ENCODE measurements at regions not wholly inside any gene's neighbourhood (a gene's known extent, or its start where the extent isn't known, plus 50 kb on each side); places are given as distances from the start of the nearest gene placed in this dataset.

GRCh38 chr4:144489831-144490230 lies 156.1 kb upstream of the HHIP start:
- Mint-ChIP-seq H3K27ac (no peak overlapping the region), H3K4me1 (peaks cover 4 to 6% of the 10 kb centered on the region in 2 experiments; a peak in 3 of 4 replicates), H3K27me3 (ENCODE audit: low read depth) (no peaks in the 10 kb centered on the region), H3K4me3 (no peak overlapping the region), H3K9me3 (peaks cover 3 to 9% of the 10 kb centered on the region in 2 experiments; a peak in 3 of 5 replicates), H3K36me3 (ENCODE audit: insufficient read depth in 1 of 3, low read depth in 3 of 3) (peaks cover 0 to 1% (median 0%) of the 10 kb centered on the region in 3 experiments; a peak in 1 of 7 replicates)
- no peaks in the 10 kb centered on the region for H3K4me1 ChIP-seq (ENCODE audit: insufficient read depth, low read length)
- H3K4ac ChIP-seq (ENCODE audit: low read depth, low read length): no peak overlapping the region
- no peaks in the 10 kb centered on the region for H3K9me3 ChIP-seq (ENCODE audit: control insufficient read depth, low read depth, low read length)
- H2BK120ac ChIP-seq (ENCODE audit: low read depth, low read length, poor library complexity, severe bottlenecking): no peak overlapping the region
- H3K27me3 ChIP-seq (ENCODE audit: insufficient read depth, low read length): no peaks in the 10 kb centered on the region
- H2BK20ac ChIP-seq (ENCODE audit: low read depth, low read length, poor library complexity, severe bottlenecking): no peak overlapping the region
- no peak overlapping the region for H2BK5ac ChIP-seq (ENCODE audit: insufficient read length, low read length)
- H3K23me2 ChIP-seq (ENCODE audit: insufficient read length, low read depth, low read length, poor library complexity, severe bottlenecking): no peaks in the 10 kb centered on the region
- no peak overlapping the region for H2AFZ ChIP-seq (ENCODE audit: low read length)
- no peak overlapping the region for H4K8ac ChIP-seq (replicated peaks; ENCODE audit: insufficient read length, low read depth, low read length)
- no peak overlapping the region for H3K4me2 ChIP-seq (ENCODE audit: insufficient read depth, insufficient read length, low read length)
- no peak overlapping the region for H4K91ac ChIP-seq (ENCODE audit: insufficient read length, low read depth, low read length)
- WGBS (ENCODE audit: extremely low coverage, insufficient read length, low lambda C conversion rate): no CpG with 5 or more reads among the region's 1 CpG
- H4K5ac ChIP-seq (ENCODE audit: insufficient read length, low read depth, low read length): no peak overlapping the region
- H2BK12ac ChIP-seq (ENCODE audit: insufficient read length, low read depth, low read length): no peak overlapping the region
- H2BK15ac ChIP-seq (ENCODE audit: low read depth, low read length): no peak overlapping the region
- no peak for DNase-seq
- H3K79me1 ChIP-seq (ENCODE audit: insufficient read depth, low read depth, low read length, poor library complexity, severe bottlenecking): no peaks in the 10 kb centered on the region
- H3K18ac ChIP-seq (ENCODE audit: insufficient read length, low read depth, low read length): no peak overlapping the region
- H3K56ac ChIP-seq (ENCODE audit: insufficient read length, low read depth, low read length): no peak overlapping the region
- TF ChIP-seq CTCF (conservative IDR thresholded peaks at IDR 0.05): no peak
- no peak overlapping the region for H3T11ph ChIP-seq (ENCODE audit: low read length)
- no peak overlapping the region for H2AK5ac ChIP-seq (ENCODE audit: insufficient read length, low read length)
- H3K79me2 ChIP-seq (ENCODE audit: insufficient read depth, low read length): no peaks in the 10 kb centered on the region
- no peak overlapping the region for H3K9ac ChIP-seq (ENCODE audit: extremely low read depth, insufficient read length, low read length)
- no peak overlapping the region for H3K23ac ChIP-seq (ENCODE audit: insufficient read length, low read depth, low read length)
- no peak overlapping the region for H3K27ac ChIP-seq (ENCODE audit: insufficient read length, low read depth, low read length)
- no peak overlapping the region for H3K14ac ChIP-seq (ENCODE audit: insufficient read depth, low read length)
- H4K20me1 ChIP-seq (ENCODE audit: control insufficient read depth, insufficient read depth, insufficient read length): no peaks in the 10 kb centered on the region
